ENCODE measurements at regions not wholly inside any gene's neighbourhood (a gene's known extent, or its start where the extent isn't known, plus 50 kb on each side); places are given as distances from the start of the nearest gene placed in this dataset.
"Not testable (repeated sequence)": the region's sequence is repeated elsewhere in the genome, so short reads cannot be mapped to it uniquely, and the experiment has no call there.

DNA sequence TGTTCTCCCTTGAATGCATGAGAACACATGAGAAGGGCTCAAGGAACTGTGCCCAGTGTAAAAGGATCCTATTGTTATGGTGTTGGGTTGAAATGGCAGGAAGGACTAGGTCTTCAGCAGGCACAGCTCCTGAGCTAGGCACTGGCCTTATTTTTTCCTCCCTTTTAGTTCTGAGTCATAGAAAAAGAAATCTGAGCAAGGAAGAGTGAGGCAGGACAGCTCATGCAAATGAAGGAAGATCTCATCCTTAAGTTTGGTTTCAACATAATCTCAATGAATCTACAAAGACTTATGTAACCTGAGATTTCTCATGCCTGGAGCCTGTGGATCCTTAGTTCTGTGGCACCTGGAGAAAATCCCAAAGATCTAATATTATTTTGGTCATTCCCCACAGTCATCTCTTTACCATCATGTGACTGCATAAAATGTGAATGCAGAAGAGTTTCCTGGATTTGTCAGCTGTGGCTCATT is 188.6 kb upstream of the TBL1XR1 start:
- no peaks in the 10 kb centered on the region for H3K36me3 ChIP-seq

DNA sequence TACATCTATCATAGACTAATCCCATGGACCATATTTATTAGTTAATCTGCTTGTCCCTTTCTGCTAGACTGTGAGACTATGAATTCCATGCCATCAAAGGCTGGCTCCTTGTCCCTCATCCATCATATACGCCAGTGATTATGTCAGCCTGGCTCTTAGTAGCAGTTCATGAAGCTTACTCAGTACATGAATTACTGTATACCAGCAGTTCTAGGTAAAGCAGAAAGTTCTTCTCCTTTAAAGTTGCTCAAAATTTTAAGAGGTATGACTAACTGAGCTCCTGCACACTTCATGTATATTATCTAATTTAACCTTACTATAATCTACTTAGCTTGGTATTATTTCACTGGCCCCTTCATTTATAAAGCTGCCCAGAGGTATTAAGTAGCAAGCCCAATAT is 190.9 kb upstream of the TBL1XR1 start:
- DNase-seq = no peak
- Histone ChIP-seq H3K4me3 (ENCODE audit: low read depth, low read length) (no peak overlapping the region), H3K9me3 (no peaks in the 10 kb centered on the region), H3K4me1 (no peaks in the 10 kb centered on the region), H3K27me3 (no peaks in the 10 kb centered on the region), H3K36me3 (no peaks in the 10 kb centered on the region)
- TF ChIP-seq, protein P1, sequence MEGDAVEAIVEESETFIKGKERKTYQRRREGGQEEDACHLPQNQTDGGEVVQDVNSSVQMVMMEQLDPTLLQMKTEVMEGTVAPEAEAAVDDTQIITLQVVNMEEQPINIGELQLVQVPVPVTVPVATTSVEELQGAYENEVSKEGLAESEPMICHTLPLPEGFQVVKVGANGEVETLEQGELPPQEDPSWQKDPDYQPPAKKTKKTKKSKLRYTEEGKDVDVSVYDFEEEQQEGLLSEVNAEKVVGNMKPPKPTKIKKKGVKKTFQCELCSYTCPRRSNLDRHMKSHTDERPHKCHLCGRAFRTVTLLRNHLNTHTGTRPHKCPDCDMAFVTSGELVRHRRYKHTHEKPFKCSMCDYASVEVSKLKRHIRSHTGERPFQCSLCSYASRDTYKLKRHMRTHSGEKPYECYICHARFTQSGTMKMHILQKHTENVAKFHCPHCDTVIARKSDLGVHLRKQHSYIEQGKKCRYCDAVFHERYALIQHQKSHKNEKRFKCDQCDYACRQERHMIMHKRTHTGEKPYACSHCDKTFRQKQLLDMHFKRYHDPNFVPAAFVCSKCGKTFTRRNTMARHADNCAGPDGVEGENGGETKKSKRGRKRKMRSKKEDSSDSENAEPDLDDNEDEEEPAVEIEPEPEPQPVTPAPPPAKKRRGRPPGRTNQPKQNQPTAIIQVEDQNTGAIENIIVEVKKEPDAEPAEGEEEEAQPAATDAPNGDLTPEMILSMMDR (IDR thresholded peaks at IDR 0.05; ENCODE audit: low read depth, low read length) = no peak

More for the DNA sequence above, 188.6 kb upstream of the TBL1XR1 start:
- H3K9me3 ChIP-seq = no peaks in the 10 kb centered on the region
- H3K27me3 ChIP-seq = no peaks in the 10 kb centered on the region
- H3K4me1 ChIP-seq = no peaks in the 10 kb centered on the region
- no peak for DNase-seq
- no peak overlapping the region for H3K4me3 ChIP-seq (ENCODE audit: low read depth, low read length)
- TF ChIP-seq, protein P1 (IDR thresholded peaks at IDR 0.05; ENCODE audit: low read depth, low read length) = no peak

DNA sequence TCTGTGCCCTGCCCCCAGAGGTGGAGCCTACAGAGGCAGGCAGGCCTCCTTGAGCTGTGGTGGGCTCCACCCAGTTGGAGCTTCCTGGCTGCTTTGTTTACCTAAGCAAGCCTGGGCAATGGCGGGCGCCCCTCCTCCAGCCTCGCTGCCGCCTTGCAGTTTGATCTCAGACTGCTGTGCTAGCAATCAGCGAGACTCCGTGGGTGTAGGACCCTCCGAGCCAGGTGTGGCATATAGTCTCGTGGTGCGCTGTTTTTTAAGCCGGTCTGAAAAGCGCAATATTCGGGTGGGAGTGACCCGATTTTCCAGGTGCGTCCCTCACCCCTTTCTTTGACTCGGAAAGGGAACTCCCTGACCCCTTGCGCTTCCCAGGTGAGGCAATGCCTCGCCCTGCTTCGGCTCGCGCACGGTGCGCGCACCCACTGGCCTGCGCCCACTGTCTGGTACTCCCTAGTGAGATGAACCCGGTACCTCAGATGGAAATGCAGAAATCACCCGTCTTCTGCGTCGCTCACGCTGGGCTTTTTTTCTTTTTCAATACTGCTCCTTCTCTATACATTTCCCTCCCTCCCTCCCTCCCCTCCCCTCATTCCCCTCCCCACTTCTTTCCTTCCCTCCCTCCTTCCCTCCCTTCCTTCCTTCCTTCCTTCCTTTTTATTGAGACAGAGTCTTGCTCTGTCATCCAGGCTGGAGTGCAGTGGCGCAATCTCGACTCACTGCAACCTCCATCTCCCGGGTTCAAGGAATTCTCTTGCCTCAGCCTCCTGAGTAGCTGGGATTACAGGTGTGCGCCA is 197.1 kb upstream of the TBL1XR1 start:
- not testable (repeated sequence) for DNase-seq; H3K4me3 ChIP-seq (ENCODE audit: low read depth, low read length); H3K9me3 ChIP-seq; H3K4me1 ChIP-seq; H3K27me3 ChIP-seq; H3K36me3 ChIP-seq

DNA sequence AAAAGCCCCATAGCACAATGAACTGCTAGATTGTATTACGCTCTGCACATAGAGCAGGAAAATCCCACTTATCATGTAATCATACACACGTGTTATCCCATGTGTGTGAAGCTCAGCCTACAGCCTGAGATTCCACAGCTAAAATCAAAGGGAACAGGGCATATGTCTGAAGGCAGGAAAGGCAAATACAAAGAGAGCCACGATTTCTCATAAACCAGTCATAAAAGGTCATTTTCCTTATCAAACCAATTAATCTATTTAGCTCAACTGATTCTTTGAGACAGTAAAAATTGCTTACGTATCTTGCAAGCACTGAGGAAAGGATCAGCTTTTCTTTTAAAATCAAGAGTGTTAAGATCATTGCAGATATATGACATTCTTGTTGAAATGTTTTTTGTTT is 199.5 kb upstream of the TBL1XR1 start:
- Histone ChIP-seq H3K4me1 (peaks cover 4% of the 10 kb centered on the region), H3K4me3 (ENCODE audit: low read depth, low read length) (no peak overlapping the region), H3K9me3 (no peaks in the 10 kb centered on the region), H3K27me3 (no peaks in the 10 kb centered on the region), H3K36me3 (no peaks in the 10 kb centered on the region)
- DNase-seq = no peak
- TF ChIP-seq, protein P1 (IDR thresholded peaks at IDR 0.05; ENCODE audit: low read depth, low read length) = no peak

DNA sequence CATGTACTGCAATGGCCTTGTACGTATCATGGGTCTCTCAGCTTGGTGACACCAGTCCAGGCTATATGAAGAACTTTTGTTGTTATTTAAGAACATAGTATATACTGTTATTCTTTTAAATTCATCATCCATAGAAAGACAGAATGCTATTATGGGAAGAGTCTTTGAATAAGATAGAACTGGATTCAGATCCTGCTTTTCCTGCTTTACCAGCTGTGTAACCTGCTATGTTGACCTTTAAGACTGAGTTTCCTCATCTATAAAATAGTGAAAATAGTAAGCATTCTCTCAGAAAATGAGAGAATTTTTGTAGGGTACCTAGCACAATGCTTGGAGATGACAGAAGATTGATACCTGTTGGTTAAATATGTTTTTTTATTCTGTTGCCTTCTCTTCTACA is 204.1 kb upstream of the TBL1XR1 start:
- Histone ChIP-seq H3K9me3 (no peaks in the 10 kb centered on the region), H3K4me1 (peaks cover 4% of the 10 kb centered on the region), H3K4me3 (ENCODE audit: low read depth, low read length) (no peak overlapping the region), H3K27me3 (no peaks in the 10 kb centered on the region), H3K36me3 (no peaks in the 10 kb centered on the region)
- DNase-seq = no peak
- TF ChIP-seq, protein P1 (IDR thresholded peaks at IDR 0.05; ENCODE audit: low read depth, low read length) = no peak

DNA sequence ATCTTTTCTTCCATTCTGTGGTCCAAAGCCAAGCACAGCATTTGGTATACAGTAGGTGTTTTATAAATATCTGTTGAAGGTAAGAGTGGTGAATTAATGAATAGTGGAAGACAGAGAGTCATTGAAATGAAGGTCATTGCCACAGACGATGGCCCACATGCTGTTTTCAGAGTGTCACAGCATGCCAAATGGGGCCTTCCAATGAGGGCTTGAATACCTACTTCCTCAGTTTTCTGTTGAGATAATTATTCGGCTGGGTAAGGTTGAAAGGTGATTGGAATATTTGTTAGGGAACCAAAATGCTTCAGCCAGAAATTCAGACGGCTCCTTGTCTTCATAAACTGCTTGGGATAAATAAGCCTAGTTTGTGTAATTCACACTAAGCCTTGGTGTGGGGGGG is 205.3 kb upstream of the TBL1XR1 start:
- no peaks in the 10 kb centered on the region for H3K9me3 ChIP-seq
- DNase-seq = no peak
- no peak overlapping the region for H3K4me3 ChIP-seq (ENCODE audit: low read depth, low read length)
- H3K4me1 ChIP-seq = no peaks in the 10 kb centered on the region
- H3K36me3 ChIP-seq = no peaks in the 10 kb centered on the region
- TF ChIP-seq, protein P1 (IDR thresholded peaks at IDR 0.05; ENCODE audit: low read depth, low read length) = no peak
- no peaks in the 10 kb centered on the region for H3K27me3 ChIP-seq

All from BE2C (cell line).